ENCODE measurements at regions not wholly inside any gene's neighbourhood (a gene's known extent, or its start where the extent isn't known, plus 50 kb on each side); places are given as distances from the start of the nearest gene placed in this dataset.

DNA sequence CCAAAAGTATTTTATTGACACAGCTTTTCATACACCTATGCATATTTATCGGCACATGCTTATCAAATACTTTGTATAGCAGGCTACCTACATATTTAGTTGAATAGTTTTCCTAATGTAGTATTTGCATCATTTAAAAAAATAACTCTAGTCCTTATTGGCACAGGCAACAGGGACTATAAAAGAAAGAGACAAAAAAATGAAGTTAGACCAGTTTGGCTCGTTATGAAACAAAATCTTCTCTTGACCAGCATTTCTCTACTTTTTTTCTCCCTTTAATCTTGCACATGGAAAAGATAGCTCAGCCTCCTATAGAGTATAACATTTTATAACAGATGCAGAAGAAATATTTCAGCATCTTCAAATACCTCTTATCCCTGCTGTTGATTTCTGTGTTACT, 794.8 kb upstream of the MIR17HG start:
- DNase-seq (ENCODE audit: low spot score): no peak
- H2AFZ ChIP-seq: no peak overlapping the region
- no peaks in the 10 kb centered on the region for H3K9me3 ChIP-seq (ENCODE audit: low read depth)
- H3K9me2 ChIP-seq (replicated peaks; ENCODE audit: insufficient read depth): no peaks in the 10 kb centered on the region
- no peak overlapping the region for H3K4me2 ChIP-seq
- no peak for TF ChIP-seq EZH2 (IDR thresholded peaks at IDR 0.05; ENCODE audit: borderline replicate concordance)
- no peak for TF ChIP-seq EZH2phosphoT487 (IDR thresholded peaks at IDR 0.05; ENCODE audit: low read depth, severe bottlenecking, unreplicated experiment)
- TF ChIP-seq CTCF (IDR thresholded peaks at IDR 0.05; ENCODE audit: poor library complexity): no peak
- no peaks in the 10 kb centered on the region for H3K36me3 ChIP-seq (replicated peaks; ENCODE audit: insufficient read depth, low read depth)
- no peak overlapping the region for H3K4me3 ChIP-seq
- H3K79me2 ChIP-seq: no peaks in the 10 kb centered on the region
- no peaks in the 10 kb centered on the region for H3K4me1 ChIP-seq (ENCODE audit: insufficient read depth)
- H3K27ac ChIP-seq: no peak overlapping the region
- no peaks in the 10 kb centered on the region for H3K27me3 ChIP-seq
- 76% methylated on average over 2 of the region's 2 CpGs for WGBS (ENCODE audit: low lambda C conversion rate, missing lambda C conversion rate)
- no peaks in the 10 kb centered on the region for H4K20me1 ChIP-seq (ENCODE audit: insufficient read depth, poor library complexity, severe bottlenecking)

DNA sequence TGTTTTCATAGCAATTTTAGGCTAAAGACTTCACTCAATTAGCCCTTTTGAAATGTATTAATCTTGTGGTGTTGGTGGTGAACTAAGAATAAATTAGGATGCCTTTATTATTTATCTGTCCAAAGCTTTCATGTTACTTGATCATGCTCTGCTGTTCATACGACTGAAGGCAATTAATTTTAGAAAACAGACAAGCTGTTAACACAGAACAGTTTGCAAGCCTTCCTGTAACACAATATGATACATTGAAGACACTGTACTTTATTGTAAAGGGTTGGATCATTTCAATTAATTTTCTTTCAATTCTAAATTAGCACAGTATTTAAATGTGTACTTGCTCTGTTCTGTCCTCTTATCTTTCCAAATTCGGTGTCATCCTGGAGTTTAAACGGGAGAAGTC, 794.3 kb upstream of the MIR17HG start:
- no peak overlapping the region for H3K27ac ChIP-seq
- WGBS (ENCODE audit: low lambda C conversion rate, missing lambda C conversion rate): 63% methylated on average over 3 of the region's 3 CpGs
- H3K9me2 ChIP-seq (replicated peaks; ENCODE audit: insufficient read depth): no peaks in the 10 kb centered on the region
- no peak overlapping the region for H3K4me3 ChIP-seq
- no peaks in the 10 kb centered on the region for H4K20me1 ChIP-seq (ENCODE audit: insufficient read depth, poor library complexity, severe bottlenecking)
- H3K36me3 ChIP-seq (replicated peaks; ENCODE audit: insufficient read depth, low read depth): no peaks in the 10 kb centered on the region
- no peak overlapping the region for H2AFZ ChIP-seq
- no peaks in the 10 kb centered on the region for H3K27me3 ChIP-seq
- H3K4me1 ChIP-seq (ENCODE audit: insufficient read depth): no peaks in the 10 kb centered on the region
- H3K4me2 ChIP-seq: no peak overlapping the region
- TF ChIP-seq EZH2phosphoT487 (IDR thresholded peaks at IDR 0.05; ENCODE audit: low read depth, severe bottlenecking, unreplicated experiment) (no peak), EZH2 (IDR thresholded peaks at IDR 0.05; ENCODE audit: borderline replicate concordance) (no peak), CTCF (IDR thresholded peaks at IDR 0.05; ENCODE audit: poor library complexity) (no peak)
- no peak for DNase-seq (ENCODE audit: low spot score)
- no peaks in the 10 kb centered on the region for H3K79me2 ChIP-seq
- no peaks in the 10 kb centered on the region for H3K9me3 ChIP-seq (ENCODE audit: low read depth)

GRCh38 chr13:90557626-90558025, 789.9 kb upstream of the MIR17HG start:
- H3K4me2 ChIP-seq: no peak overlapping the region
- H3K9me3 ChIP-seq (ENCODE audit: low read depth): no peaks in the 10 kb centered on the region
- H3K9me2 ChIP-seq (replicated peaks; ENCODE audit: insufficient read depth): no peaks in the 10 kb centered on the region
- WGBS (ENCODE audit: low lambda C conversion rate, missing lambda C conversion rate): 95% methylated on average over 2 of the region's 2 CpGs
- no peaks in the 10 kb centered on the region for H3K36me3 ChIP-seq (replicated peaks; ENCODE audit: insufficient read depth, low read depth)
- H3K79me2 ChIP-seq: no peaks in the 10 kb centered on the region
- no peak overlapping the region for H2AFZ ChIP-seq
- TF ChIP-seq EZH2 (IDR thresholded peaks at IDR 0.05; ENCODE audit: borderline replicate concordance): no peak
- TF ChIP-seq CTCF (IDR thresholded peaks at IDR 0.05; ENCODE audit: poor library complexity): no peak
- TF ChIP-seq EZH2phosphoT487 (IDR thresholded peaks at IDR 0.05; ENCODE audit: low read depth, severe bottlenecking, unreplicated experiment): no peak
- no peak overlapping the region for H3K4me3 ChIP-seq
- no peaks in the 10 kb centered on the region for H3K27me3 ChIP-seq
- H4K20me1 ChIP-seq (ENCODE audit: insufficient read depth, poor library complexity, severe bottlenecking): no peaks in the 10 kb centered on the region
- no peak overlapping the region for H3K27ac ChIP-seq
- H3K4me1 ChIP-seq (ENCODE audit: insufficient read depth): no peaks in the 10 kb centered on the region
- DNase-seq (ENCODE audit: low spot score): no peak

- no peaks in the 10 kb centered on the region for H3K79me2 ChIP-seq
- no peak overlapping the region for H3K27ac ChIP-seq
- no peaks in the 10 kb centered on the region for H3K27me3 ChIP-seq
- no peaks in the 10 kb centered on the region for H3K4me1 ChIP-seq (ENCODE audit: insufficient read depth)
- H4K20me1 ChIP-seq (ENCODE audit: insufficient read depth, poor library complexity, severe bottlenecking): no peaks in the 10 kb centered on the region
- no peaks in the 10 kb centered on the region for H3K36me3 ChIP-seq (replicated peaks; ENCODE audit: insufficient read depth, low read depth)
- DNase-seq (ENCODE audit: low spot score): no peak
- H3K9me3 ChIP-seq (ENCODE audit: low read depth): no peaks in the 10 kb centered on the region
- WGBS (ENCODE audit: low lambda C conversion rate, missing lambda C conversion rate): 40% methylated on average over 1 of the region's 1 CpG
- no peak overlapping the region for H2AFZ ChIP-seq
- H3K4me3 ChIP-seq: no peak overlapping the region
- no peak overlapping the region for H3K4me2 ChIP-seq
- TF ChIP-seq CTCF (IDR thresholded peaks at IDR 0.05; ENCODE audit: poor library complexity) (no peak), EZH2phosphoT487 (IDR thresholded peaks at IDR 0.05; ENCODE audit: low read depth, severe bottlenecking, unreplicated experiment) (no peak), EZH2 (IDR thresholded peaks at IDR 0.05; ENCODE audit: borderline replicate concordance) (no peak)
- H3K9me2 ChIP-seq (replicated peaks; ENCODE audit: insufficient read depth): no peaks in the 10 kb centered on the region
These were observed 785.0 kb upstream of the MIR17HG start for GRCh38 chr13:90562443-90562842.
